ENCODE measurements at regions not wholly inside any gene's neighbourhood (a gene's known extent, or its start where the extent isn't known, plus 50 kb on each side); places are given as distances from the start of the nearest gene placed in this dataset.
A peak's percentile ranks its signal among the peaks of the same experiment; 100 is the strongest.
"Not testable (repeated sequence)": the region's sequence is repeated elsewhere in the genome, so short reads cannot be mapped to it uniquely, and the experiment has no call there.

DNA sequence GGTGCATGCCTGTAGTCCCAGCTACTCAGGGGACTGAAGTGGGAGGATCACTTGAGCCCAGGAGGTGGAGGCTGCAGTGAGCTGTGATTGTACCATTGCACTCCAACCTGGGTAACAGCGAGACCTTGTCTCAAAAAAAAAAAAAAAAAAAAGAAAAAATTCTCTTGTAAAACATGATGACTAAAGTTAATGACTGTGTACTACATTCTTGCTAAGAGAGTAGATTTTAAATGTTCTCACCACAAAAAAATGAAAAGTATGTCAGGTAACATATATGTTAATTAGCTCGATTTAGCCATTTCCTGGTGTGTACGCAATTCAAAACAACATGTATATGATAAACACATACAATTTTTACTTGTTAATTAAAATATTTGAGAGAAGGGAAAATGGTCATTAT, 480.7 kb upstream of the RGS6 start:
- no peak for TF ChIP-seq CTCF (IDR thresholded peaks at IDR 0.05; ENCODE audit: insufficient read depth, low read depth, low read length, missing control alignments)
- no peak overlapping the region for H3K4me3 ChIP-seq (ENCODE audit: low read depth, low read length)
- no peak for DNase-seq (ENCODE audit: low read depth)

DNA sequence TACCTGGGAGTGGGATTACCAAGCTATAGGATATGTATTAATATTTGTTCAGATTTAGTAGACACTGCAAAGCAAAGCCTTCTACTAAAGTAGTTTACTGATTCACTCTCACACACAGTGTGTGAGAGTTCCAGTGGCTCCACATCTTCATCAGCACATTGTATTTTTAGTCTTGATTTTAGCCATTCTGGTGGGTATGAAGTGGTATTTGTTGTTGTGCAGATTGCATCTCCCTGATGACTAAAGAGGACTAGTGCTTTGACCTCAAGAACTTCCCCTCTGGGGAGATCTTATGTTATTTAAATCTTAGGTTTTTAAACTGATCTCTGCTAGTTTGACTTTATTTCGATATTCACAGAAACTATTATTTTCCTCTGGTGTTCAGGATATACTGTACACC, 479.7 kb upstream of the RGS6 start:
- peak; percentile 20 for DNase-seq (ENCODE audit: low read depth)
- no peak for TF ChIP-seq CTCF (IDR thresholded peaks at IDR 0.05; ENCODE audit: insufficient read depth, low read depth, low read length, missing control alignments)
- H3K4me3 ChIP-seq (ENCODE audit: low read depth, low read length), result no peak overlapping the region

- no peak overlapping the region for H3K4me3 ChIP-seq (ENCODE audit: low read depth, low read length)
- TF ChIP-seq CTCF (IDR thresholded peaks at IDR 0.05; ENCODE audit: insufficient read depth, low read depth, low read length, missing control alignments), result no peak
- no peak for DNase-seq (ENCODE audit: low read depth)
Observed at GRCh38 chr14:71452987-71453386, 479.2 kb upstream of the RGS6 start.

GRCh38 chr14:71454010-71454409, 478.2 kb upstream of the RGS6 start:
- no peak overlapping the region for H3K4me3 ChIP-seq (ENCODE audit: low read depth, low read length)
- DNase-seq (ENCODE audit: low read depth), result no peak
- no peak for TF ChIP-seq CTCF (IDR thresholded peaks at IDR 0.05; ENCODE audit: insufficient read depth, low read depth, low read length, missing control alignments)

GRCh38 chr14:71454513-71455332, 477.5 kb upstream of the RGS6 start:
- no peak overlapping the region for H3K4me3 ChIP-seq (ENCODE audit: low read depth, low read length)
- no peak for TF ChIP-seq CTCF (IDR thresholded peaks at IDR 0.05; ENCODE audit: insufficient read depth, low read depth, low read length, missing control alignments)
- no peak for DNase-seq (ENCODE audit: low read depth)

DNA sequence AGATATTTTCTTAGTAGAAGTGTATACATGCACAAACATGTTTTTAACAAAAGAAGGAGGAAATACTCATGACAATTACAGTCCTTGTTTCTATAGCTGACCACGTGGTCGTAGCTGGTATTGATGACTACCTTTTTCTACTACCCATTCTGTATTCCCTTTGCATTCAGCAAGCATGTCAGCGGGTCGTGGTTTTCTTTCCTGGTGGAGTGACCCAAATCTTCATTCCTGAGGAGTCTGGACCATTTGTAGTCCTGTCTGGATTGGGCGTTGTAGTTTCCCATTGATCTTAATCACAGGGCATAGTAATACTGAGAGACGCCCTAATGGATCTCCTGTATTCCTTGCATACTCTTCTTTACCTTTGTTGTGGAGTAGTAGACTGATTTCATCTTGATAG, 472.1 kb upstream of the RGS6 start:
- no peak for DNase-seq (ENCODE audit: low read depth)
- TF ChIP-seq CTCF (IDR thresholded peaks at IDR 0.05; ENCODE audit: insufficient read depth, low read depth, low read length, missing control alignments), result no peak
- H3K4me3 ChIP-seq (ENCODE audit: low read depth, low read length), result no peak overlapping the region

DNA sequence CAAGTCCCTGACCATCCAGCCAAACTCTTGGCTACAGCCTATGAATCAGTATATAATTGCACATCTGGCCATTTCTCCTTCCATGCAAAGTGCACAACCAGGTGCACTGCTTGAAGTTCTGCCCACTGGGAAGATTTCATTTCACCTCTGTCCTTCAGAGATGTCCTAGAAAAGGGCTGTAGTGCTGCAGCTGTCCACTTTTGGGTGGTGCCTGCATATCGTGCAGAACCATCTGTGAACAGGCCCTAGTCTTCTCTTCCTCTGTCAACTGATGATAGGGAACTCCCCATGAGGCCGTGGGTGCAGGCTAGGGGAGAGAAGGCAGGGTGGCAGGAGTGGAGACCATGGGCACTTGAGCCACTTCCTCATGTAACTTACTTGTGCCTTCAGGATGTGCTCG, 470.6 kb upstream of the RGS6 start:
- H3K4me3 ChIP-seq (ENCODE audit: low read depth, low read length); DNase-seq (ENCODE audit: low read depth): not testable (repeated sequence)
